Transverse colon (tissue), 4 donors: ENCODE measurements at regions not wholly inside any gene's neighbourhood (a gene's known extent, or its start where the extent isn't known, plus 50 kb on each side); places are given as distances from the start of the nearest gene placed in this dataset.

Source experiments
- DNase-seq: peaks from one replicate; pipeline ENCODE4 v3.0.0-alpha.2; 2019
- H3K27ac ChIP-seq, 4 donors: fragments of 200-600 bp; sonication (generic); 2 replicates each; pipeline ENCODE4 v1.5.1; 2016 to 2018; ENCODE audit warnings: inconsistent platforms in 4 of 4
- H3K27me3 ChIP-seq: fragments of 200-600 bp; sonication (generic); 2 replicates; pipeline ENCODE4 v1.5.1; 2017; ENCODE audit warnings: inconsistent platforms
- H3K36me3 ChIP-seq, 4 donors: fragments of 200-600 bp; sonication (generic); 2 replicates each; pipeline ENCODE4 v1.5.1; 2017 to 2019; ENCODE audit warnings: inconsistent platforms in 4 of 4
- H3K4me1 ChIP-seq, 4 donors: fragments of 200-600 bp; sonication (generic); 2 replicates each; pipeline ENCODE4 v1.5.1; 2017 to 2020; ENCODE audit warnings: inconsistent platforms in 4 of 4
- H3K4me3 ChIP-seq, 4 donors: fragments of 200-600 bp; sonication (generic); 1 replicate in 1 of 4; 2 replicates in 3 of 4; pipeline versions ENCODE4 v1.5.1 to v1.6.1; 2017 to 2019; ENCODE audit warnings: inconsistent platforms in 4 of 4
- H3K9me3 ChIP-seq, 2 donors: fragments of 200-600 bp; sonication (generic); 2 replicates each; pipeline ENCODE4 v1.5.1; 2017 to 2019; ENCODE audit warnings: inconsistent platforms in 2 of 2
- CTCF ChIP-seq, 5 experiments: fragments of 200-600 bp in 3 of 5; fragments of 450-650 bp in 2 of 5; sonication (generic) in 3 of 5; IDR thresholded peaks; 1 replicate in 2 of 5; 2 replicates in 3 of 5; pipeline ENCODE4 v1.5.1; 2016 to 2017; ENCODE audit warnings: antibody characterized with exemption in 5 of 5, inconsistent platforms in 3 of 5, mild to moderate bottlenecking in 2 of 5, moderate library complexity in 1 of 5
- EP300 ChIP-seq: sonication (generic); formaldehyde crosslinking; IDR thresholded peaks from one replicate; pipeline ENCODE4 v1.6.1; 2017; ENCODE audit warnings: antibody characterized with exemption, low read depth
- POLR2A ChIP-seq: fragments of 450-650 bp; IDR thresholded peaks from one replicate; pipeline ENCODE4 v1.6.1; 2016; ENCODE audit warnings: antibody characterized with exemption, mild to moderate bottlenecking, moderate library complexity
- POLR2AphosphoS5 ChIP-seq, 3 donors: sonication (generic); formaldehyde crosslinking; IDR thresholded peaks; one replicate each; pipeline ENCODE4 v1.6.1; 2016; ENCODE audit warnings: antibody characterized with exemption in 3 of 3
- WGBS, 2 donors: methylation state at CpG; one replicate each; pipeline ENCODE4 v1.1.5; 2018; ENCODE audit warnings: low coverage in 1 of 2; 5-methylcytosine and 5-hydroxymethylcytosine counted together
- in situ Hi-C, 4 donors: fragments of 200-750 bp; cut with MboI; loops; one replicate each; pipeline versions ENCODE4 v1.15.0 to v1.15.1; 2017; ENCODE audit warnings: low sequenced_read_pairs in 3 of 4, low pct_ligation_motif_present in 1 of 4, low pct_unique_long_range_greater_than_20kb in 1 of 4
- intact Hi-C: fragments of 100-400 bp; cut with DNase I; formaldehyde crosslinking; loops from one replicate; pipeline ENCODE4 v1.15.1; 2023; ENCODE audit warnings: low total_unique reads

- in situ Hi-C loops = no loop called here
- Histone ChIP-seq H3K9me3 (peaks cover 7 to 9% of the 10 kb centered on the region in 2 donors), H3K36me3 (no peaks in the 10 kb centered on the region), H3K27ac (no peak overlapping the region), H3K4me1 (peaks cover 0 to 3% (median 0%) of the 10 kb centered on the region in 4 donors), H3K4me3 (no peak overlapping the region), H3K27me3 (no peaks in the 10 kb centered on the region)
- intact Hi-C loops = no loop called here
- no peak for DNase-seq
- no peak for TF ChIP-seq POLR2A
- TF ChIP-seq CTCF (IDR thresholded peaks at IDR 0.05) = no peak
- WGBS, 2 donors = 74% methylated on average over 10 of the region's 10 CpGs; no CpG with 5 or more reads in 1 of the 2 donors
These were observed 155.6 kb upstream of the HS6ST1 start for GRCh38 chr2:128474036-128474955.

- 82% methylated on average over 5 of the region's 5 CpGs; no CpG with 5 or more reads in 1 of the 2 donors for WGBS, 2 donors
- Histone ChIP-seq H3K4me3 (no peak overlapping the region), H3K4me1 (peaks cover 0 to 3% (median 0%) of the 10 kb centered on the region in 4 donors), H3K27me3 (no peaks in the 10 kb centered on the region), H3K27ac (no peak overlapping the region), H3K9me3 (peaks cover under 1 to 3% of the 10 kb centered on the region in 2 donors), H3K36me3 (no peaks in the 10 kb centered on the region)
- DNase-seq = no peak
- intact Hi-C loops = no loop called here
- in situ Hi-C loops = no loop called here
- TF ChIP-seq POLR2AphosphoS5 (IDR thresholded peaks at IDR 0.05) (no peak), EP300 (no peak), POLR2A (no peak), CTCF (IDR thresholded peaks at IDR 0.05) (no peak)
These were observed 156.3 kb upstream of the HS6ST1 start for GRCh38 chr2:128474962-128475361.

GRCh38 chr2:128475427-128476211 is 157.0 kb upstream of the HS6ST1 start:
- TF ChIP-seq EP300 (no peak), POLR2A (no peak), CTCF (IDR thresholded peaks at IDR 0.05) (no peak), POLR2AphosphoS5 (IDR thresholded peaks at IDR 0.05) (no peak)

More at GRCh38 chr2:128475427-128476211, 157.0 kb upstream of the HS6ST1 start:
- no peak for DNase-seq
- in situ Hi-C loops (no loop called here), intact Hi-C loops (no loop called here)
- 85% methylated on average over 17 of the region's 17 CpGs; no CpG with 5 or more reads in 1 of the 2 donors for WGBS, 2 donors
- Histone ChIP-seq H3K27me3 (no peaks in the 10 kb centered on the region), H3K4me3 (no peak overlapping the region), H3K36me3 (no peaks in the 10 kb centered on the region), H3K9me3 (no peaks in the 10 kb centered on the region), H3K4me1 (peaks cover 0 to 3% (median 0%) of the 10 kb centered on the region in 4 donors), H3K27ac (no peak overlapping the region)
